ENCODE measurements at regions not wholly inside any gene's neighbourhood (a gene's known extent, or its start where the extent isn't known, plus 50 kb on each side); places are given as distances from the start of the nearest gene placed in this dataset.

DNA sequence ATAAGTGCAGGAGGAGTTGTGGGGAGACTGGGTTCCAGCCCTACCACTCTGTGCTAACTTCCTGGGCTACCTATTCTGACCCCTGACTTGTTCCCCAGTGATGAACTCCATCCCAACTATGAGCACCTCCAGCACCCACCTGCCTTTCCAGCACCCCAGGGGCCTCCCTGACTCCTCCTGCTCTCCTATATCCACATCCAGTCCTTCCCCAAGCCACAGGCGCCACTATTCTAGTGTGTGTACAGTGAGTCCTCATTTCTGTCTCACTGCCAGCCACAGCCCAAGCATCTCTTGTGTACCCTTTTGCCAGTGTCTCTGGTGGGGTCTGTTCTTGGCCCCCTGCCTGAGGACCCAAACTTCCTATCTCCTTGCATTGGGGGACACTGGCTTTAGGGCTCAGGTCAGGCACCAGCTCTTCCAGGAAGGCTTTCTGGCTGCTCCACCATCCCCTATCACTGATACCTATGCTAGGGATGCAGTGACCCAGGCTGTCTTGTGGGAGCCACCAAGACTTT lies 145.2 kb downstream of the INHBB start:
- H3K27ac ChIP-seq = no peak overlapping the region
- H3K4me3 ChIP-seq (ENCODE audit: low read depth in 1 of 2, low read length in 1 of 2) = no peak overlapping the region
- TF ChIP-seq, protein P1, sequence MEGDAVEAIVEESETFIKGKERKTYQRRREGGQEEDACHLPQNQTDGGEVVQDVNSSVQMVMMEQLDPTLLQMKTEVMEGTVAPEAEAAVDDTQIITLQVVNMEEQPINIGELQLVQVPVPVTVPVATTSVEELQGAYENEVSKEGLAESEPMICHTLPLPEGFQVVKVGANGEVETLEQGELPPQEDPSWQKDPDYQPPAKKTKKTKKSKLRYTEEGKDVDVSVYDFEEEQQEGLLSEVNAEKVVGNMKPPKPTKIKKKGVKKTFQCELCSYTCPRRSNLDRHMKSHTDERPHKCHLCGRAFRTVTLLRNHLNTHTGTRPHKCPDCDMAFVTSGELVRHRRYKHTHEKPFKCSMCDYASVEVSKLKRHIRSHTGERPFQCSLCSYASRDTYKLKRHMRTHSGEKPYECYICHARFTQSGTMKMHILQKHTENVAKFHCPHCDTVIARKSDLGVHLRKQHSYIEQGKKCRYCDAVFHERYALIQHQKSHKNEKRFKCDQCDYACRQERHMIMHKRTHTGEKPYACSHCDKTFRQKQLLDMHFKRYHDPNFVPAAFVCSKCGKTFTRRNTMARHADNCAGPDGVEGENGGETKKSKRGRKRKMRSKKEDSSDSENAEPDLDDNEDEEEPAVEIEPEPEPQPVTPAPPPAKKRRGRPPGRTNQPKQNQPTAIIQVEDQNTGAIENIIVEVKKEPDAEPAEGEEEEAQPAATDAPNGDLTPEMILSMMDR (IDR thresholded peaks at IDR 0.05) = no peak

DNA sequence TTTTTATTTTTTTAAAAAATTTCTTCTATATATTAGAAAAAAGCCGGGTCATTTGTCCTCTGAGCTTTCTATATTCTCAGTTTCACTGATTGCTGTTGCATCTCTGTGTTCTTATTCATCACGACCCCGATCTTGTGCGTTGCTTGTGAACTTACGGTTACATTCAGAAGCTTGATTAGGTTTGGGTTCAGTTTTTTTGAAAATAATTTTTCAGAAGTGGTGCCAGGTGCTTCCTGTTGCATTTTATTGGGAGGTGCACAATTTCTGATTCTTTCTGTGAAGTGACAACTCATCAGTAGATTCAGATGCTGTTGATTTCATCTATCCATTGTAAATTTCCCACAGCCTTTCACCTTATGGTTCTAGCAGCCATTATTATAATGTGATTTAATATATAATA lies 147.3 kb downstream of the INHBB start:
- H3K36me3 ChIP-seq = no peaks in the 10 kb centered on the region
- TF ChIP-seq, protein P1 (IDR thresholded peaks at IDR 0.05) = no peak
- peaks cover 8% of the 10 kb centered on the region for H3K27me3 ChIP-seq
- no peaks in the 10 kb centered on the region for H3K4me1 ChIP-seq (ENCODE audit: control insufficient read depth in 1 of 2, insufficient read depth in 1 of 2, low read depth in 1 of 2, low read length in 1 of 2)
- H3K4me3 ChIP-seq (ENCODE audit: low read depth in 1 of 2, low read length in 1 of 2) = no peak overlapping the region
- no peak overlapping the region for H3K27ac ChIP-seq
- H3K9me3 ChIP-seq = no peaks in the 10 kb centered on the region

More for the DNA sequence above, 145.2 kb downstream of the INHBB start:
- Histone ChIP-seq H3K27me3 (peaks cover 8% of the 10 kb centered on the region), H3K9me3 (no peaks in the 10 kb centered on the region), H3K36me3 (no peaks in the 10 kb centered on the region), H3K4me1 (ENCODE audit: control insufficient read depth in 1 of 2, insufficient read depth in 1 of 2, low read depth in 1 of 2, low read length in 1 of 2) (no peaks in the 10 kb centered on the region)

DNA sequence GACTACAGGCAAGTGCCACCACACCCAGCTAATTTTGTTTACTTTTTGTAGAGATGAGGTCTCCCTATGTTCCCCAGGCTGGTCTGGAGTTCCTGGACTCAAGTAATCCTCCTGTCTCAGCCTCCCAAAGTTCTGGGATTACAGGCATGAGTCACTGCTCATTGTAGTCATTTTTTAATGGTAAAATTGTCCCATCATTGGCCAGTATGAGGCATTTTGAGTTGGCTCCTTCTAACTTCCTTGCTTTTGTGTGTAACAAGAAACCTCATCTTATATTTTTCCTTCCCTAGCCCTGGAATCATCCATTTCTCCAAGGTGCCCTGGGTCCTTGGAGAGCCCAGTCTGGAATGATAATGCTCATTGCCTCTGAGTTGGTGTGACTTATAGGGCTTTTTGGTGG lies 148.5 kb downstream of the INHBB start:
- Histone ChIP-seq H3K27ac (no peak overlapping the region), H3K4me3 (ENCODE audit: low read depth in 1 of 2, low read length in 1 of 2) (no peak overlapping the region), H3K27me3 (peaks cover 8% of the 10 kb centered on the region), H3K36me3 (no peaks in the 10 kb centered on the region), H3K4me1 (ENCODE audit: control insufficient read depth in 1 of 2, insufficient read depth in 1 of 2, low read depth in 1 of 2, low read length in 1 of 2) (no peaks in the 10 kb centered on the region), H3K9me3 (no peaks in the 10 kb centered on the region)
- TF ChIP-seq, protein P1 (IDR thresholded peaks at IDR 0.05) = no peak

DNA sequence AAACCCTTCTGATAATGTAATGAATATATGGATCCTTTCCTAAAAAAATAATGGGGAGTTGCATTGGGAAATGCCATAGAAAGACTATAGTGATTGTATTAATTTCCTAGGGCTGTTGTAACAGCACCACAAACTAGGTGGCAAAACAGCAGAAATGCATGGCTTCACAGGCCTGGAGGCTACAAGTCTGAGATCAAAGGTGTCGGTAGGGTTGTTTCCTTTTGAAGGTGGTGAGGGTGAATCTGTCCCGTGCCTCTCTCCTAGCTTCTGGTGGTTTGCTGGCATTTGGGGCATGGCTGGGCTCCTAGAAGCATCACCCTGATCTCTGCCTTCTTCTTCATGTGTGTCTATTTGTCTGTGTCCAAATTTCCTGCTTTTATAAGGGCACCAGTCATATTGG lies 149.7 kb downstream of the INHBB start:
- TF ChIP-seq, protein P1 (IDR thresholded peaks at IDR 0.05) = no peak

DNA sequence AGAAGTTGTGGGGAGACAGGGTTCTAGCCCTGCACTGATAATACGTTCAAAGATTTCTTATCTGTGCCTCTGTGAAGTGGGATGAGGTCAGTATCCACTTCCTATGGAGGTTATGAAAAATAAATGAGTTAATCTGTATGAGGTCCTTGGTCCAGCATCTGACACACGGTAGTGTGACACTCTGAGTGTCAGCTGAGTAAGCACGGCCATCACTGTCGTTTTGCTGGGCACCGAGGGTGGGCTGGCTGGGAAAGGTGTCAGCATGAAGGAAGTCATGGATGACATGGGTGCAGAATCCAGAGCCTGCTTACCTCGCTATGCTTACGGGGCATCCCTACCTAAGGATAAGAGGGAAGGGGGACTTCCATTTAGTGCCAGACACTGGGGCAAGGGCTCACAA lies 150.3 kb downstream of the INHBB start:
- H3K27me3 ChIP-seq = peaks cover 5% of the 10 kb centered on the region
- no peak overlapping the region for H3K27ac ChIP-seq
- no peak overlapping the region for H3K4me3 ChIP-seq (ENCODE audit: low read depth in 1 of 2, low read length in 1 of 2)
- no peaks in the 10 kb centered on the region for H3K9me3 ChIP-seq
- TF ChIP-seq, protein P1 (IDR thresholded peaks at IDR 0.05) = no peak
- H3K36me3 ChIP-seq = no peaks in the 10 kb centered on the region
- no peaks in the 10 kb centered on the region for H3K4me1 ChIP-seq (ENCODE audit: control insufficient read depth in 1 of 2, insufficient read depth in 1 of 2, low read depth in 1 of 2, low read length in 1 of 2)

More for the DNA sequence above, 149.7 kb downstream of the INHBB start:
- H3K4me1 ChIP-seq (ENCODE audit: control insufficient read depth in 1 of 2, insufficient read depth in 1 of 2, low read depth in 1 of 2, low read length in 1 of 2) = no peaks in the 10 kb centered on the region
- H3K27me3 ChIP-seq = peaks cover 8% of the 10 kb centered on the region
- H3K9me3 ChIP-seq = no peaks in the 10 kb centered on the region
- H3K36me3 ChIP-seq = no peaks in the 10 kb centered on the region
- no peak overlapping the region for H3K4me3 ChIP-seq (ENCODE audit: low read depth in 1 of 2, low read length in 1 of 2)
- H3K27ac ChIP-seq = no peak overlapping the region

DNA sequence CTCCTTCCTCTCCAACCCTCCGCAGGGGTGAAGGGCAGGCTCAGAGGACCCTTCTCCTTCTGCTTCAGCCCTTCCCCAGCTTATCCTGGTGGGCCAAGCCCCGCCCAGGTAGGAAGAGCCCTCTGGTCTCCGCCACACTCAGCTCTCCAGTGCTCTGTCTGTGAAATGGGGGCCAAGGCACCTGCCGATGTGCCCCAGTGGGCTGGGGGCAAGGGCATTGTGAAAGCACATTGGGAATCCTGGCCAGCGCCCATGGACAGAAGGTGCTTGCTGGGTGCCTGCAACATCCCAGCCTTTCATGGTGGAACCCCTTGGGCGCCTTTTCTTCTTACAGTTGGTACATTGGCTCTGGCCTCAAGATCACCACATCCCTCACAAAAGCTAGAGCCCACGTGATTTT lies 150.8 kb downstream of the INHBB start:
- TF ChIP-seq, protein P1 (IDR thresholded peaks at IDR 0.05) = no peak
- H3K27me3 ChIP-seq = no peaks in the 10 kb centered on the region
- H3K4me1 ChIP-seq (ENCODE audit: control insufficient read depth in 1 of 2, insufficient read depth in 1 of 2, low read depth in 1 of 2, low read length in 1 of 2) = no peaks in the 10 kb centered on the region
- H3K4me3 ChIP-seq (ENCODE audit: low read depth in 1 of 2, low read length in 1 of 2) = no peak overlapping the region
- no peaks in the 10 kb centered on the region for H3K9me3 ChIP-seq
- no peak overlapping the region for H3K27ac ChIP-seq
- no peaks in the 10 kb centered on the region for H3K36me3 ChIP-seq

Measured in neutrophil (primary cell).